HCT116 (cell line): ENCODE measurements at regions not wholly inside any gene's neighbourhood (a gene's known extent, or its start where the extent isn't known, plus 50 kb on each side); places are given as distances from the start of the nearest gene placed in this dataset.

Experiments
- ATAC-seq: fragments of 200-7000 bp; cut with Tn5 transposase; 2 replicates; pipeline ENCODE4 v1.9.1; 2020; ENCODE audit warnings: mild to moderate bottlenecking, moderate library complexity
- BruUV-seq: library from RNA; stranded (reverse); fragments of 400-500 nt; replicated peaks from 2 replicates; lab custom pipeline; 2021; lab: Mats Ljungman, UMichigan
- CTCF ChIA-PET: fragments of 300-600 bp; sonication (Branson Sonifier 250); formaldehyde crosslinking; loops from one replicate; lab custom pipeline; 2021; ENCODE audit warnings: antibody characterized with exemption; lab: Charles Lee
- POLR2A ChIA-PET: fragments of 300-600, 350-600 bp; sonication (Branson Sonifier 250); formaldehyde crosslinking; loops from one replicate; lab custom pipeline; 2021; ENCODE audit warnings: antibody characterized with exemption; lab: Charles Lee
- RAD21 ChIA-PET, 2 experiments: fragments of 300-600 bp; sonication (Branson Sonifier 250); formaldehyde crosslinking; loops; one replicate each; lab custom pipeline; 2023; ENCODE audit warnings: low total read pairs in 2 of 2; ENCODE audit not compliant: uncharacterized antibody in 2 of 2, unreplicated experiment in 2 of 2, low non-redundant PET in 1 of 2; lab: Charles Lee
- DNase-seq: peaks from one replicate; pipeline ENCODE4 v3.0.0-alpha.2; 2010; ENCODE audit warnings: low read depth, low spot score
- H2AFZ ChIP-seq: fragments of 200-600 bp; shearing (Covaris generic), sonication (generic); 2 replicates; pipeline ENCODE4 v1.6.1; 2017; ENCODE audit warnings: low read depth, mixed run types, mixed read lengths, antibody characterized with exemption, low read length; ENCODE audit not compliant: poor library complexity, severe bottlenecking
- H3K27ac ChIP-seq: 2 replicates; pipeline ENCODE4 v1.5.1; 2012; ENCODE audit warnings: low read depth, low read length
- H3K27me3 ChIP-seq: fragments of 200-600 bp; sonication (generic); 2 replicates; pipeline ENCODE4 v1.6.1; 2016; ENCODE audit warnings: mixed run types, low read length, mixed read lengths; ENCODE audit not compliant: insufficient read depth
- H3K36me3 ChIP-seq, 2 experiments: fragments of 200-500 bp in 1 of 2; fragments of 200-600 bp in 1 of 2; sonication (Bioruptor generic) in 1 of 2; sonication (generic) in 1 of 2; 2 replicates each; pipeline versions ENCODE4 v1.5.1 to v1.6.1; 2014 to 2016; ENCODE audit warnings: low read length in 2 of 2, inconsistent platforms in 1 of 2, mixed read lengths in 1 of 2, mixed run types in 1 of 2; ENCODE audit not compliant: insufficient read depth in 2 of 2, control insufficient read depth in 1 of 2
- H3K4me1 ChIP-seq, 2 experiments: fragments of 200-600 bp in 1 of 2; sonication (generic) in 1 of 2; 2 replicates each; pipeline versions ENCODE4 v1.5.1 to v1.6.1; 2012 to 2017; ENCODE audit warnings: low read length in 2 of 2, inconsistent platforms in 1 of 2, mild to moderate bottlenecking in 1 of 2, mixed read lengths in 1 of 2, mixed run types in 1 of 2, moderate library complexity in 1 of 2; ENCODE audit not compliant: insufficient read depth in 2 of 2, control insufficient read depth in 1 of 2
- H3K4me2 ChIP-seq: fragments of 200-600 bp; sonication (generic); 2 replicates; pipeline ENCODE4 v1.6.1; 2017; ENCODE audit warnings: mixed run types, low read length, mixed read lengths
- H3K4me3 ChIP-seq, 2 experiments: fragments of 200-600 bp in 1 of 2; sonication (generic) in 1 of 2; replicated peaks in 1 of 2; 2 replicates each; pipeline ENCODE4 v1.5.1; 2011 to 2016; ENCODE audit warnings: low read length in 2 of 2, control low read depth in 1 of 2, low read depth in 1 of 2, mild to moderate bottlenecking in 1 of 2, mixed read lengths in 1 of 2, mixed run types in 1 of 2
- H3K79me2 ChIP-seq: fragments of 200-600 bp; sonication (generic); 2 replicates; pipeline ENCODE4 v1.6.1; 2017; ENCODE audit warnings: mild to moderate bottlenecking, mixed run types, low read length, moderate library complexity, mixed read lengths; ENCODE audit not compliant: insufficient read depth
- H3K9ac ChIP-seq: fragments of 200-600 bp; sonication (generic); 2 replicates; pipeline ENCODE4 v1.6.1; 2016; ENCODE audit warnings: low read length, mixed read lengths
- H3K9me2 ChIP-seq: fragments of 200-600 bp; sonication (generic), shearing (Covaris generic); 2 replicates; pipeline ENCODE4 v1.6.1; 2017; ENCODE audit warnings: mixed run types, mild to moderate bottlenecking, moderate library complexity; ENCODE audit not compliant: insufficient read depth
- H3K9me3 ChIP-seq, 2 experiments: fragments of 200-500 bp in 1 of 2; fragments of 200-600 bp in 1 of 2; sonication (Bioruptor generic) in 1 of 2; sonication (generic) in 1 of 2; 2 replicates each; pipeline ENCODE4 v1.6.1; 2014 to 2017; ENCODE audit warnings: low read length in 2 of 2, mixed read lengths in 2 of 2, inconsistent platforms in 1 of 2, low read depth in 1 of 2, mild to moderate bottlenecking in 1 of 2, mixed run types in 1 of 2, moderate library complexity in 1 of 2; ENCODE audit not compliant: control insufficient read depth in 1 of 2, insufficient read depth in 1 of 2
- H4K20me1 ChIP-seq: fragments of 200-600 bp; sonication (generic), shearing (Covaris generic); 2 replicates; pipeline ENCODE4 v1.6.1; 2017; ENCODE audit warnings: mixed run types, mild to moderate bottlenecking, moderate library complexity; ENCODE audit not compliant: insufficient read depth
- ATF3 ChIP-seq: IDR thresholded peaks from 2 replicates; pipeline ENCODE4 v1.6.1; 2012
- CBX3 ChIP-seq: IDR thresholded peaks from 2 replicates; pipeline ENCODE4 v1.6.1; 2012; ENCODE audit warnings: low read depth
- ELF1 ChIP-seq: IDR thresholded peaks from 2 replicates; pipeline ENCODE4 v1.6.1; 2012; ENCODE audit warnings: low read depth, borderline replicate concordance
- EZH2 ChIP-seq: fragments of 200-600 bp; sonication (generic); IDR thresholded peaks from 2 replicates; pipeline ENCODE4 v1.6.1; 2017; ENCODE audit warnings: antibody characterized with exemption, mixed run types
- RAD21 ChIP-seq: IDR thresholded peaks from 2 replicates; pipeline ENCODE4 v1.6.1; 2012; ENCODE audit warnings: low read depth, mild to moderate bottlenecking
- ZBTB33 ChIP-seq: IDR thresholded peaks from 2 replicates; pipeline ENCODE4 v1.6.1; 2011; ENCODE audit warnings: mild to moderate bottlenecking, low read length, moderate library complexity; ENCODE audit not compliant: insufficient replicate concordance; ENCODE audit errors: extremely low read depth
- ZFX ChIP-seq: fragments of 450-650 bp; IDR thresholded peaks from 2 replicates; pipeline ENCODE4 v1.6.1; 2017
- intact Hi-C: fragments of 100-400 bp; cut with micrococcal nuclease; formaldehyde crosslinking; loops from 2 replicates; pipeline ENCODE4 v1.10.0; 2022
- TF ChIP-seq, protein P1 (sequence below): IDR thresholded peaks from 2 replicates; pipeline ENCODE4 v1.6.1; 2012; ENCODE audit warnings: low read depth

DNA sequence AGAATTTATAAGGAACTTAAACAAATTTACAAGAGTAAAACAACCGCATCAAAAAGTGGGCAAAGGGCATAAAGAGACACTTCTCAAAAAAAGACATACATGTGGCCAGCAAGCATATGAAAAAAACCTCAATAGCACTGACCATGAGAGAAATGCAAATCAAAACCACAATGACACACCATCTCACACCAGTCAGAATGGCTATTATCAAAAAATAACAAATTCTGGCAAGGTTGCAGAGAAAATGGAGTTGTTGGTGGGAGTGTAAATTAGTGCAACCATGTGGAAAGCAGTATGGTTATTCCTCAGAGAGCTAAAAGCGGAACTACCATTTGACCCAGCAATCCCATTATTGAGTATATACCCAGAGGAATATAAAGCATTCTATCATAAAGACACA, 866.8 kb upstream of the TENM4 start (continued):
- no peak for TF ChIP-seq EZH2
- TF ChIP-seq ZBTB33, result no peak
- TF ChIP-seq, protein P1, sequence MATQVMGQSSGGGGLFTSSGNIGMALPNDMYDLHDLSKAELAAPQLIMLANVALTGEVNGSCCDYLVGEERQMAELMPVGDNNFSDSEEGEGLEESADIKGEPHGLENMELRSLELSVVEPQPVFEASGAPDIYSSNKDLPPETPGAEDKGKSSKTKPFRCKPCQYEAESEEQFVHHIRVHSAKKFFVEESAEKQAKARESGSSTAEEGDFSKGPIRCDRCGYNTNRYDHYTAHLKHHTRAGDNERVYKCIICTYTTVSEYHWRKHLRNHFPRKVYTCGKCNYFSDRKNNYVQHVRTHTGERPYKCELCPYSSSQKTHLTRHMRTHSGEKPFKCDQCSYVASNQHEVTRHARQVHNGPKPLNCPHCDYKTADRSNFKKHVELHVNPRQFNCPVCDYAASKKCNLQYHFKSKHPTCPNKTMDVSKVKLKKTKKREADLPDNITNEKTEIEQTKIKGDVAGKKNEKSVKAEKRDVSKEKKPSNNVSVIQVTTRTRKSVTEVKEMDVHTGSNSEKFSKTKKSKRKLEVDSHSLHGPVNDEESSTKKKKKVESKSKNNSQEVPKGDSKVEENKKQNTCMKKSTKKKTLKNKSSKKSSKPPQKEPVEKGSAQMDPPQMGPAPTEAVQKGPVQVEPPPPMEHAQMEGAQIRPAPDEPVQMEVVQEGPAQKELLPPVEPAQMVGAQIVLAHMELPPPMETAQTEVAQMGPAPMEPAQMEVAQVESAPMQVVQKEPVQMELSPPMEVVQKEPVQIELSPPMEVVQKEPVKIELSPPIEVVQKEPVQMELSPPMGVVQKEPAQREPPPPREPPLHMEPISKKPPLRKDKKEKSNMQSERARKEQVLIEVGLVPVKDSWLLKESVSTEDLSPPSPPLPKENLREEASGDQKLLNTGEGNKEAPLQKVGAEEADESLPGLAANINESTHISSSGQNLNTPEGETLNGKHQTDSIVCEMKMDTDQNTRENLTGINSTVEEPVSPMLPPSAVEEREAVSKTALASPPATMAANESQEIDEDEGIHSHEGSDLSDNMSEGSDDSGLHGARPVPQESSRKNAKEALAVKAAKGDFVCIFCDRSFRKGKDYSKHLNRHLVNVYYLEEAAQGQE, result no peak

GRCh38 chr11:80297858-80298632, 857.2 kb upstream of the TENM4 start:
- DNase-seq (no peak), ATAC-seq (no peak)
- Histone ChIP-seq H3K9ac (no peak overlapping the region), H3K27ac (no peak overlapping the region), H3K9me3 (peaks cover 17 to 21% of the 10 kb centered on the region in 2 experiments; a peak in 2 of 4 replicates), H3K79me2 (no peaks in the 10 kb centered on the region), H3K4me2 (no peak overlapping the region), H4K20me1 (no peaks in the 10 kb centered on the region), H3K9me2 (no peaks in the 10 kb centered on the region), H2AFZ (no peak overlapping the region), H3K27me3 (no peaks in the 10 kb centered on the region), H3K4me3 (no peak overlapping the region), H3K4me1 (no peaks in the 10 kb centered on the region), H3K36me3 (no peaks in the 10 kb centered on the region)
- ChIA-PET POLR2A (no interaction called here), RAD21 (no interaction called here), CTCF (no interaction called here)
- intact Hi-C loops, result no loop called here
- BruUV-seq, result no TSS peak
- TF ChIP-seq RAD21 (no peak), ATF3 (no peak), ELF1 (no peak), ZFX (no peak), ZBTB33 (no peak), CBX3 (no peak)
- TF ChIP-seq, protein P1, result no peak
